Ovary (tissue), 3 donors: ENCODE measurements at regions not wholly inside any gene's neighbourhood (a gene's known extent, or its start where the extent isn't known, plus 50 kb on each side); places are given as distances from the start of the nearest gene placed in this dataset.

ENCODE experiments used
- CTCF ChIP-seq, 3 donors: fragments of 450-650 bp in 2 of 3; fragments of 200-600 bp in 1 of 3; IDR thresholded peaks; one replicate each; pipeline versions ENCODE4 v1.5.1 to v1.8.0; 2016 to 2022; ENCODE audit warnings: antibody characterized with exemption in 3 of 3, mild to moderate bottlenecking in 1 of 3
- EP300 ChIP-seq: sonication (generic); formaldehyde crosslinking; IDR thresholded peaks from one replicate; pipeline ENCODE4 v1.6.1; 2017; ENCODE audit warnings: antibody characterized with exemption
- POLR2A ChIP-seq: fragments of 450-650 bp; IDR thresholded peaks from one replicate; pipeline ENCODE4 v1.6.1; 2017; ENCODE audit warnings: antibody characterized with exemption, mild to moderate bottlenecking, moderate library complexity
- donor health status: DM: no; HTN: no; CAD: no.

DNA sequence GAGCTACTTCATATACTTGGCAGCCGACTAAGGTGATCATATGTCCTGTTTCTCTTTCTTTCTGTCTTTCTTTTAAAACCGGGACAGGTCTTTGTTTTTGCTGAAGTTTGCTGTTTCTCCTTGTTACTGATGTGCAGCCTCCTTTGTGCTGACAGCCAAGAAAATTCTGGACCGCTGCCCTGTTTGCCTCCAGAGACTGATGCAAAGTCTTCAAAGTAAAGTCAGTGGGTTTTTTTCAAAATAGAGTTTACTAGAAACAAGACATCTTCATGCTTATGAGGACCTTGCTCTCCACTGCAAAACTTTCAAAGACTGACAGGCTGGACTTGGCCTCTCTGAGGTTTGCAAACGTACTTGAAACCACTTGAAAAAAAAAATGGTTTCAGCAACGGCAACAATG is 510.5 kb upstream of the MAP3K7 start:
- TF ChIP-seq POLR2A (no peak), CTCF (IDR thresholded peaks at IDR 0.05) (no peak), EP300 (no peak)
